Esophagus muscularis mucosa (tissue), 4 donors: ENCODE measurements at regions not wholly inside any gene's neighbourhood (a gene's known extent, or its start where the extent isn't known, plus 50 kb on each side); places are given as distances from the start of the nearest gene placed in this dataset.

Source experiments
- DNase-seq: peaks from one replicate; pipeline ENCODE4 v3.0.0-alpha.2; 2017; ENCODE audit errors: extremely low spot score
- H3K27ac ChIP-seq, 4 donors: fragments of 200-600 bp; sonication (generic); replicated peaks in 1 of 4; 1 replicate in 3 of 4; 2 replicates in 1 of 4; pipeline ENCODE4 v1.5.1; 2016 to 2019; ENCODE audit warnings: mild to moderate bottlenecking in 1 of 4
- H3K27me3 ChIP-seq, 4 donors: fragments of 200-600 bp; sonication (generic); one replicate each; pipeline versions ENCODE4 v1.5.1 to v1.6.0; 2016 to 2019
- H3K36me3 ChIP-seq, 4 donors: fragments of 200-600 bp; sonication (generic); one replicate each; pipeline ENCODE4 v1.5.1; 2016 to 2019
- H3K4me1 ChIP-seq, 4 donors: fragments of 200-600 bp; sonication (generic); one replicate each; pipeline ENCODE4 v1.5.1; 2016 to 2019
- H3K4me3 ChIP-seq, 4 donors: fragments of 200-600 bp; sonication (generic); 1 replicate in 2 of 4; 2 replicates in 2 of 4; pipeline ENCODE4 v1.5.1; 2016 to 2019; ENCODE audit warnings: mild to moderate bottlenecking in 4 of 4, moderate library complexity in 1 of 4
- H3K9me3 ChIP-seq, 4 donors: fragments of 200-600 bp; sonication (generic); 1 replicate in 3 of 4; 2 replicates in 1 of 4; pipeline ENCODE4 v1.5.1; 2016 to 2019
- CTCF ChIP-seq, 3 experiments: fragments of 200-600 bp in 2 of 3; fragments of 450-650 bp in 1 of 3; sonication (generic) in 2 of 3; IDR thresholded peaks; one replicate each; pipeline ENCODE4 v1.5.1; 2017 to 2019; ENCODE audit warnings: antibody characterized with exemption in 3 of 3, mild to moderate bottlenecking in 2 of 3, moderate library complexity in 1 of 3
- EP300 ChIP-seq: sonication (generic); formaldehyde crosslinking; IDR thresholded peaks from one replicate; pipeline ENCODE4 v1.6.1; 2017; ENCODE audit warnings: antibody characterized with exemption
- POLR2A ChIP-seq: fragments of 450-650 bp; IDR thresholded peaks from one replicate; pipeline ENCODE4 v1.6.1; 2017; ENCODE audit warnings: antibody characterized with exemption, moderate library complexity, mild to moderate bottlenecking, low read depth
- POLR2AphosphoS5 ChIP-seq, 2 donors: sonication (generic); formaldehyde crosslinking; IDR thresholded peaks; one replicate each; pipeline ENCODE4 v1.6.1; 2017; ENCODE audit warnings: antibody characterized with exemption in 2 of 2
- WGBS: methylation state at CpG from one replicate; pipeline ENCODE4 v1.1.5; 2018; 5-methylcytosine and 5-hydroxymethylcytosine counted together
- intact Hi-C: fragments of 100-400 bp; cut with DNase I; formaldehyde crosslinking; loops from one replicate; pipeline ENCODE4 v1.15.1; 2023

- no peaks in the 10 kb centered on the region for H3K9me3 ChIP-seq
- H3K27me3 ChIP-seq: no peaks in the 10 kb centered on the region
- no peak overlapping the region for H3K27ac ChIP-seq
- H3K36me3 ChIP-seq: no peaks in the 10 kb centered on the region
- H3K4me1 ChIP-seq: no peaks in the 10 kb centered on the region
- 43% methylated on average over 5 of the region's 5 CpGs for WGBS
- TF ChIP-seq POLR2A: no peak
- no peak for TF ChIP-seq POLR2AphosphoS5 (IDR thresholded peaks at IDR 0.05)
- no peak for TF ChIP-seq EP300
- no peak for TF ChIP-seq CTCF (IDR thresholded peaks at IDR 0.05)
- intact Hi-C loops: no loop called here
- H3K4me3 ChIP-seq: no peak overlapping the region
- no peak for DNase-seq
Measured at GRCh38 chr3:77835921-77836320, 796.0 kb downstream of the ROBO2 start.

GRCh38 chr3:77837456-77838025 lies 797.6 kb downstream of the ROBO2 start:
- no peaks in the 10 kb centered on the region for H3K36me3 ChIP-seq
- no peaks in the 10 kb centered on the region for H3K4me1 ChIP-seq
- no peak overlapping the region for H3K4me3 ChIP-seq
- no peak for TF ChIP-seq POLR2AphosphoS5 (IDR thresholded peaks at IDR 0.05)
- no peak for TF ChIP-seq CTCF (IDR thresholded peaks at IDR 0.05)
- TF ChIP-seq POLR2A: no peak
- no peak for TF ChIP-seq EP300
- 72% methylated on average over 5 of the region's 5 CpGs for WGBS
- intact Hi-C loops: no loop called here
- no peak overlapping the region for H3K27ac ChIP-seq
- H3K9me3 ChIP-seq: peaks cover 0 to 5% (median 0%) of the 10 kb centered on the region in 4 donors
- no peak for DNase-seq
- H3K27me3 ChIP-seq: no peaks in the 10 kb centered on the region

- H3K36me3 ChIP-seq: no peaks in the 10 kb centered on the region
- DNase-seq: no peak
- intact Hi-C loops: no loop called here
- no peaks in the 10 kb centered on the region for H3K27me3 ChIP-seq
- WGBS: 95% methylated on average over 3 of the region's 3 CpGs
- H3K27ac ChIP-seq: no peak overlapping the region
- H3K4me3 ChIP-seq: no peak overlapping the region
- H3K4me1 ChIP-seq: no peaks in the 10 kb centered on the region
- H3K9me3 ChIP-seq: no peaks in the 10 kb centered on the region
- no peak for TF ChIP-seq EP300
- no peak for TF ChIP-seq POLR2AphosphoS5 (IDR thresholded peaks at IDR 0.05)
- no peak for TF ChIP-seq CTCF (IDR thresholded peaks at IDR 0.05)
- no peak for TF ChIP-seq POLR2A
Measured at GRCh38 chr3:77859156-77859555, 819.3 kb downstream of the ROBO2 start.

DNA sequence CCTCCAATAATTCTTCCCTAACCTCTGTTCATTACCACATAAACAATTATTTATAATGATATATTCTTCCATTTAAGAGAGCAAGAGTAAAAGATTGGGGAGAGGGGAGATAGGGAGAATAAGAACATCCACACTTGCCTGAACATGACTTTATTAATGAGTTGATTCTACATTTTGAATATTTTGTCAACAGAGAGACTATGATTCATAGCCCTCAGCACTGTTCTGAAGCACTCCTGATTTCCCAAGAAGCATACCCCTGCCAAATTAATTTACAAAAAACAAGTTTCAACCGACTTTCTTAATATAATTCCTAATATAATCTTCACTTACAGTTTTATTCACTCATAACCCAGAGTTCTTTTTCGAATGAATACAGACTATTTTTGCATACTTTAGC lies 828.8 kb downstream of the ROBO2 start:
- peaks cover 0 to 3% (median 0%) of the 10 kb centered on the region in 4 donors for H3K9me3 ChIP-seq
- H3K4me3 ChIP-seq: no peak overlapping the region
- H3K27ac ChIP-seq: no peak overlapping the region
- no peaks in the 10 kb centered on the region for H3K4me1 ChIP-seq
- TF ChIP-seq POLR2AphosphoS5 (IDR thresholded peaks at IDR 0.05) (no peak), POLR2A (no peak), CTCF (IDR thresholded peaks at IDR 0.05) (no peak), EP300 (no peak)
- no peaks in the 10 kb centered on the region for H3K27me3 ChIP-seq
- H3K36me3 ChIP-seq: no peaks in the 10 kb centered on the region
- no peak for DNase-seq
- 72% methylated on average over 2 of the region's 2 CpGs for WGBS
- intact Hi-C loops: no loop called here

GRCh38 chr3:77869423-77869822 lies 829.5 kb downstream of the ROBO2 start:
- intact Hi-C loops: no loop called here
- DNase-seq: no peak
- 86% methylated on average over 7 of the region's 7 CpGs for WGBS
- Histone ChIP-seq H3K27ac (no peak overlapping the region), H3K27me3 (no peaks in the 10 kb centered on the region), H3K9me3 (peaks cover 0 to 3% (median 0%) of the 10 kb centered on the region in 4 donors), H3K36me3 (no peaks in the 10 kb centered on the region), H3K4me1 (no peaks in the 10 kb centered on the region), H3K4me3 (no peak overlapping the region)
- no peak for TF ChIP-seq CTCF (IDR thresholded peaks at IDR 0.05)
- no peak for TF ChIP-seq EP300
- no peak for TF ChIP-seq POLR2A
- no peak for TF ChIP-seq POLR2AphosphoS5 (IDR thresholded peaks at IDR 0.05)
